OCI-LY3 (cell line): ENCODE measurements at regions not wholly inside any gene's neighbourhood (a gene's known extent, or its start where the extent isn't known, plus 50 kb on each side); places are given as distances from the start of the nearest gene placed in this dataset.

Source experiments
- CTCF ChIP-seq: fragments of 200-600, 300-600 bp; sonication (generic); IDR thresholded peaks from 2 replicates; pipeline ENCODE4 v1.5.1; 2014; ENCODE audit warnings: antibody characterized with exemption, low read length, low read depth
- EZH2phosphoT487 ChIP-seq: fragments of 200-600 bp; shearing (Covaris generic); IDR thresholded peaks from 2 replicates; pipeline ENCODE4 v1.6.1; 2018; ENCODE audit warnings: antibody characterized with exemption, mixed run types, low read depth

- no peak for TF ChIP-seq CTCF
- TF ChIP-seq EZH2phosphoT487: no peak
Observed at GRCh38 chr1:209196140-209196539, 387.4 kb upstream of the CAMK1G start.
